ENCODE measurements at regions not wholly inside any gene's neighbourhood (a gene's known extent, or its start where the extent isn't known, plus 50 kb on each side); places are given as distances from the start of the nearest gene placed in this dataset.
"Not testable (repeated sequence)": the region's sequence is repeated elsewhere in the genome, so short reads cannot be mapped to it uniquely, and the experiment has no call there.

GRCh38 chr2:183788796-183789195 lies 664.6 kb downstream of the NUP35 start:
- not testable (repeated sequence) for DNase-seq (ENCODE audit: low read depth)

- not testable (repeated sequence) for DNase-seq (ENCODE audit: low read depth)
These were observed 668.1 kb downstream of the NUP35 start for GRCh38 chr2:183792165-183792924.

GRCh38 chr2:183798535-183798934 lies 674.3 kb downstream of the NUP35 start:
- DNase-seq (ENCODE audit: low read depth), result no peak

GRCh38 chr2:183799761-183800160 lies 675.5 kb downstream of the NUP35 start:
- no peak for DNase-seq (ENCODE audit: low read depth)

GRCh38 chr2:183803596-183803995 lies 679.4 kb downstream of the NUP35 start:
- DNase-seq (ENCODE audit: low read depth), result no peak

- no peak for DNase-seq (ENCODE audit: low read depth)
These were observed 683.6 kb downstream of the NUP35 start for GRCh38 chr2:183807870-183808269.

GRCh38 chr2:183809404-183809803 lies 685.2 kb downstream of the NUP35 start:
- no peak for DNase-seq (ENCODE audit: low read depth)

- no peak for DNase-seq (ENCODE audit: low read depth)
These were observed 687.0 kb downstream of the NUP35 start for GRCh38 chr2:183811281-183811680.

GRCh38 chr2:183812091-183812490 lies 687.8 kb downstream of the NUP35 start:
- no peak for DNase-seq (ENCODE audit: low read depth)

GRCh38 chr2:183825710-183826109 lies 701.5 kb downstream of the NUP35 start:
- no peak for DNase-seq (ENCODE audit: low read depth)

- DNase-seq (ENCODE audit: low read depth), result no peak
These were observed 705.7 kb downstream of the NUP35 start for GRCh38 chr2:183829931-183830330.

GRCh38 chr2:183837157-183837556 lies 712.9 kb downstream of the NUP35 start:
- DNase-seq (ENCODE audit: low read depth), result no peak

- DNase-seq (ENCODE audit: low read depth), result no peak
These were observed 714.1 kb downstream of the NUP35 start for GRCh38 chr2:183838295-183838694.

- no peak for DNase-seq (ENCODE audit: low read depth)
These were observed 715.9 kb downstream of the NUP35 start for GRCh38 chr2:183840061-183840584.

GRCh38 chr2:183849826-183850225 lies 725.6 kb downstream of the NUP35 start:
- not testable (repeated sequence) for DNase-seq (ENCODE audit: low read depth)

GRCh38 chr2:183859129-183859528 lies 734.9 kb downstream of the NUP35 start:
- DNase-seq (ENCODE audit: low read depth), result no peak

GRCh38 chr2:183866666-183867065 lies 731.7 kb upstream of the ZNF804A start:
- no peak for DNase-seq (ENCODE audit: low read depth)

GRCh38 chr2:183867206-183867605 lies 731.1 kb upstream of the ZNF804A start:
- no peak for DNase-seq (ENCODE audit: low read depth)

GRCh38 chr2:183868153-183868552 lies 730.2 kb upstream of the ZNF804A start:
- no peak for DNase-seq (ENCODE audit: low read depth)

- DNase-seq (ENCODE audit: low read depth), result no peak
These were observed 729.6 kb upstream of the ZNF804A start for GRCh38 chr2:183868707-183869106.

GRCh38 chr2:183872131-183872530 lies 726.2 kb upstream of the ZNF804A start:
- DNase-seq (ENCODE audit: low read depth), result no peak

- no peak for DNase-seq (ENCODE audit: low read depth)
These were observed 716.4 kb upstream of the ZNF804A start for GRCh38 chr2:183881978-183882377.

- no peak for DNase-seq (ENCODE audit: low read depth)
These were observed 705.9 kb upstream of the ZNF804A start for GRCh38 chr2:183892315-183892941.

Data from myocyte (in vitro differentiated cells).